Esophagus squamous epithelium (tissue), 5 donors: ENCODE measurements at regions not wholly inside any gene's neighbourhood (a gene's known extent, or its start where the extent isn't known, plus 50 kb on each side); places are given as distances from the start of the nearest gene placed in this dataset.

Source experiments
- DNase-seq: peaks from one replicate; lab custom pipeline; 2025; lab: John Stamatoyannopoulos, UW
- H3K27ac ChIP-seq, 4 donors: fragments of 200-600 bp; sonication (generic); one replicate each; pipeline ENCODE4 v1.5.1; 2016 to 2019; ENCODE audit warnings: mild to moderate bottlenecking in 1 of 4
- H3K27me3 ChIP-seq, 4 donors: fragments of 200-600 bp; sonication (generic); 1 replicate in 3 of 4; 2 replicates in 1 of 4; pipeline versions ENCODE4 v1.5.1 to v1.6.0; 2017 to 2021; ENCODE audit warnings: antibody characterized with exemption in 1 of 4
- H3K36me3 ChIP-seq, 3 donors: fragments of 200-600 bp; sonication (generic); one replicate each; pipeline ENCODE4 v1.5.1; 2016 to 2019
- H3K4me1 ChIP-seq, 3 donors: fragments of 200-600 bp; sonication (generic); one replicate each; pipeline ENCODE4 v1.5.1; 2017 to 2019
- H3K4me3 ChIP-seq, 4 donors: fragments of 200-600 bp; sonication (generic); 1 replicate in 3 of 4; 2 replicates in 1 of 4; pipeline ENCODE4 v1.5.1; 2016 to 2019; ENCODE audit warnings: mild to moderate bottlenecking in 2 of 4, moderate library complexity in 1 of 4
- H3K9me3 ChIP-seq, 3 donors: fragments of 200-600 bp; sonication (generic); one replicate each; pipeline ENCODE4 v1.5.1; 2016 to 2019
- CTCF ChIP-seq, 6 experiments: fragments of 450-650 bp in 4 of 6; fragments of 200-600 bp in 2 of 6; sonication (generic) in 2 of 6; IDR thresholded peaks; one replicate each; pipeline ENCODE4 v1.5.1; 2016 to 2019; ENCODE audit warnings: antibody characterized with exemption in 6 of 6, mild to moderate bottlenecking in 4 of 6, moderate library complexity in 4 of 6
- POLR2A ChIP-seq, 4 donors: fragments of 450-650 bp; IDR thresholded peaks; one replicate each; pipeline ENCODE4 v1.6.1; 2017; ENCODE audit warnings: antibody characterized with exemption in 4 of 4, mild to moderate bottlenecking in 4 of 4, moderate library complexity in 3 of 4
- WGBS, 2 donors: methylation state at CpG; one replicate each; pipeline ENCODE4 v1.1.5; 2018; 5-methylcytosine and 5-hydroxymethylcytosine counted together
- intact Hi-C: fragments of 100-400 bp; cut with DNase I; formaldehyde crosslinking; loops from one replicate; pipeline ENCODE4 v1.15.0; 2022
- donor health status: DM: yes; HTN: yes; CAD: no.

- no peak for DNase-seq
- H3K27me3 ChIP-seq, result no peaks in the 10 kb centered on the region
- WGBS, 2 donors, result 17 to 21% methylated on average over 7 to 14 of the region's 14 CpGs
- no peaks in the 10 kb centered on the region for H3K36me3 ChIP-seq
- no peaks in the 10 kb centered on the region for H3K4me1 ChIP-seq
- H3K4me3 ChIP-seq, result peak overlapping the region in 1 of 4 donors; percentile 13
- intact Hi-C loops, result no loop called here
- no peak for TF ChIP-seq CTCF (IDR thresholded peaks at IDR 0.05)
- no peak for TF ChIP-seq POLR2A (IDR thresholded peaks at IDR 0.05)
- no peak overlapping the region for H3K27ac ChIP-seq
- no peaks in the 10 kb centered on the region for H3K9me3 ChIP-seq
Observed at GRCh38 chr6:68575765-68576439, 59.2 kb upstream of the ADGRB3 start.

- intact Hi-C loops, result no loop called here
- Histone ChIP-seq H3K27ac (no peak overlapping the region), H3K4me1 (no peaks in the 10 kb centered on the region), H3K36me3 (no peaks in the 10 kb centered on the region), H3K27me3 (no peaks in the 10 kb centered on the region), H3K4me3 (no peak overlapping the region), H3K9me3 (no peaks in the 10 kb centered on the region)
- TF ChIP-seq POLR2A (IDR thresholded peaks at IDR 0.05), result no peak
- no peak for TF ChIP-seq CTCF (IDR thresholded peaks at IDR 0.05)
- WGBS, 2 donors, result 52 to 71% methylated on average over 2 to 3 of the region's 4 CpGs
- no peak for DNase-seq
Observed at GRCh38 chr6:68572975-68573374, 62.1 kb upstream of the ADGRB3 start.

- intact Hi-C loops, result no loop called here
- Histone ChIP-seq H3K36me3 (no peaks in the 10 kb centered on the region), H3K4me1 (no peaks in the 10 kb centered on the region), H3K9me3 (no peaks in the 10 kb centered on the region), H3K4me3 (no peak overlapping the region), H3K27ac (no peak overlapping the region), H3K27me3 (no peaks in the 10 kb centered on the region)
- 78 to 84% methylated on average over 2 of the region's 2 CpGs for WGBS, 2 donors
- TF ChIP-seq CTCF (IDR thresholded peaks at IDR 0.05) (peak in 1 of 6 experiments; percentile 30), POLR2A (IDR thresholded peaks at IDR 0.05) (no peak)
- DNase-seq, result no peak
Observed at GRCh38 chr6:68572525-68572924, 62.6 kb upstream of the ADGRB3 start.

GRCh38 chr6:68559716-68560115 is 75.4 kb upstream of the ADGRB3 start:
- Histone ChIP-seq H3K9me3 (no peaks in the 10 kb centered on the region), H3K36me3 (no peaks in the 10 kb centered on the region), H3K27ac (no peak overlapping the region), H3K4me3 (no peak overlapping the region), H3K27me3 (no peaks in the 10 kb centered on the region), H3K4me1 (peaks cover 0 to 4% (median 0%) of the 10 kb centered on the region in 3 donors)
- intact Hi-C loops, result no loop called here
- TF ChIP-seq CTCF (IDR thresholded peaks at IDR 0.05) (no peak), POLR2A (IDR thresholded peaks at IDR 0.05) (no peak)
- no peak for DNase-seq
- 22 to 23% methylated on average over 5 of the region's 5 CpGs for WGBS, 2 donors

GRCh38 chr6:68559070-68559469 is 76.0 kb upstream of the ADGRB3 start:
- peaks cover 0 to 4% (median 0%) of the 10 kb centered on the region in 3 donors for H3K4me1 ChIP-seq
- no peak for DNase-seq
- H3K27ac ChIP-seq, result no peak overlapping the region
- no peak overlapping the region for H3K4me3 ChIP-seq
- no peaks in the 10 kb centered on the region for H3K36me3 ChIP-seq
- no peaks in the 10 kb centered on the region for H3K27me3 ChIP-seq
- intact Hi-C loops, result no loop called here
- H3K9me3 ChIP-seq, result no peaks in the 10 kb centered on the region
- 0 to 12% methylated on average over 1 of the region's 1 CpG for WGBS, 2 donors
- TF ChIP-seq CTCF (IDR thresholded peaks at IDR 0.05), result no peak
- TF ChIP-seq POLR2A (IDR thresholded peaks at IDR 0.05), result no peak
